Left cardiac atrium (tissue), 4 donors: ENCODE measurements at regions not wholly inside any gene's neighbourhood (a gene's known extent, or its start where the extent isn't known, plus 50 kb on each side); places are given as distances from the start of the nearest gene placed in this dataset.
A peak's percentile ranks its signal among the peaks of the same experiment; 100 is the strongest.

Experiments
- ATAC-seq, 2 donors: fragments of 200-7000 bp; cut with Tn5 transposase; one replicate each; pipeline ENCODE4 v1.9.1; 2020; ENCODE audit warnings: mild to moderate bottlenecking in 2 of 2, moderate library complexity in 2 of 2
- DNase-seq: peaks from one replicate; pipeline ENCODE4 v3.0.0-alpha.2; 2020
- intact Hi-C, 2 donors: fragments of 100-400 bp; cut with DNase I; formaldehyde crosslinking; loops; one replicate each; pipeline versions ENCODE4 v1.14.1 to v1.15.1; 2022 to 2023
- donor health status: DM: no; HTN: yes; CAD: no.
- donor health status: DM: no; HTN: yes; CAD: no; lungs with severe emphysema.
- donor health status: DM: yes; HTN: yes; CAD: no.
- donor health status: Dilated cardiomyopathy.

DNA sequence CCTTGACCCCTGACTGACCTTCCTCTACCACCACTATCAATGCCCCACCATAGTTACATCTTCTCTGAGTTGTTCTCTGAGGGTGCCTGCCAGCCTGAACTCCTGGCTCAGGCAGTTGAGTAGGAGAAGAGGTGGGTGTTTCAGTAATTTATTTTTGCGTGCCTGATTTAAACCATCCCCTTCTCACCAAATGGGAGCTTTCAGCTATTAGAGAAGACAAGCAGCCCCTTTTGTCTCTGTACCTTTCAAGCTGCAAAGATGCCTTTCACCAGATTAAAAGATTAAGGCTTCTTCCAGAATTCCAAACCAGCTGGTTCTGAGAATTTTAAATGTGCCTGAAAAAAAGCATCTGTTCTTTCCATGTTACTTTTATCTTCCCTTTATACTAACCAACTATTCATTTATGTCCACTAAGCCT lies 223.8 kb downstream of the FAM76B start:
- ATAC-seq = no peak
- intact Hi-C loops = no loop called here

GRCh38 chr11:95563859-95564258 lies 225.7 kb downstream of the FAM76B start:
- DNase-seq (no peak), ATAC-seq (peak in 1 of 2 donors; percentile 44)
- intact Hi-C loops = no loop called here

More for the DNA sequence above, 223.8 kb downstream of the FAM76B start:
- DNase-seq = no peak

DNA sequence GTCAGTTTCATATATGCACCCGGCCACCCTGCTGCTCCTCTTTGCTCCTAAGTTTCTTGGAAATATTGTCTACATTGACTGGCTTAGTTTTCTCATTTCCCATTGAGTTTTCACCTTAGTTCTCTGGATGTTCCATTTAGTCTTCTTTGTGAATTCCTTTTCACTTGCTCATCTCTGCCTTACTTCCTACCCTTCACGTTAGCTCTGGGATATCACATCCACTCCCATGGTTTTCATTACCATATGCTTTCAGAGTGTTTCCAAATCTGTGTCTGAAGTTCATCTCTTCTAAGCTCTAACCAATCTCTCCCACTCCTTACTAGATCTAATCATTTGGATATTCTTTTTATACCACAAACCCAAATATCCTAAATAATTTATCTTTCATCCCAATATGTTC lies 226.4 kb downstream of the FAM76B start:
- DNase-seq (no peak), ATAC-seq (no peak)
- intact Hi-C loops = no loop called here

- no peak for DNase-seq
- ATAC-seq = no peak
- intact Hi-C loops = no loop called here
These were observed 227.2 kb downstream of the FAM76B start for GRCh38 chr11:95562196-95562921.

- ATAC-seq = peak in 1 of 2 donors; percentile 27
- intact Hi-C loops = no loop called here
- no peak for DNase-seq
These were observed 229.7 kb downstream of the FAM76B start for GRCh38 chr11:95559899-95560298.

DNA sequence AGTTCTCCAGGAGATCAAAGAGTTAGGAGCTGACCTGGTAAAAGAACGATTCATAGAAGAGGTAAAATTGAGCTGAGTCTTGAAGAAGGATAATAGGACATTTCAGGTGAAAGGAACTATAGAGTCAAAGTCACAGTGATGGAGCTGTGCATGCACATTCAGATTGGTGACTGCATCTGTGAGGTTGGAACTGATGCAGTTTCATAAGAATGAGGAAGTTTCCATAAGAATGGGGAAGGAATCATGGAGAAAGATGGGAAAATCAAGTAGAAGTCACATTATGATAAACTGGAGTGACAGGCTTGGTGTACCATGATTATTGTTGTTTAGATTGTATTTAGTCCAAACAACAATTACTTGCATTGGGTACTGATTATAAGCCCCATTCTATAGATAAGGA lies 232.2 kb downstream of the FAM76B start:
- DNase-seq (no peak), ATAC-seq (no peak)
- intact Hi-C loops = no loop called here

- intact Hi-C loops = no loop called here
- ATAC-seq = no peak
- no peak for DNase-seq
These were observed 233.0 kb downstream of the FAM76B start for GRCh38 chr11:95556342-95557163.

DNA sequence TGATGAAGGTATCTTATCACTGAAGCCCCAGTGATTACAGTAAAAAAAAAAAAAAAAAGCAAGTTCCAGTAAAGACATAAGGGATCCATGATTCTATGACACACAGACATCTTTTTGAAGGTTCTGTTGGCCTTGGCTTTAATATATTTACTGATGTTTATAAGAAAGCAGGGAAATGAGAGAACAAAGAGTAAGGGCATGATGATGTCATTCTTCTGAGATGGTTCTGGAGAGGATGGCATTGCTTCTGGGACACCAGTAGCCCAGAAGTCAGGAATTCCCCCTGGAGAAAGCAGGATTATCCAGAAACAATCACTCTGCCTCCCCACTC lies 233.6 kb downstream of the FAM76B start:
- DNase-seq (no peak), ATAC-seq (no peak)
- intact Hi-C loops = no loop called here

DNA sequence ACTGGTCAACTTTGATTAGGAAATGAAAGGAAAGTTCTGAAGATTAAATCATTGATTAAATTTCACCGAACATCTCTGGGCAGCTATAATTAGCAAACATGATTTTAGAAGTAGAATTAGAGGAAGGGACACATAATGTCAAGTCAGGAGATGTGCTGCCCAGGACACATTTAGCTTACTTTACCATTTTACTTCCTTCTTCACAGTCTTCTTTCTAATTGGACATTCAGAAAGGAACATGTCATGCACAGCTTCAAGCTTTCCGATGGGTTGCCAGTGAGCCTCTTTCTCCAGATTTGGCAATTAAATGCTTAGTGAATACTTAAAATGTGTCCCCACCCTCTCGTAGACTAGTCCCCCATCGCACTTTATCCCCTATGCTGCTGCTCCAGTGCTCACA lies 234.7 kb downstream of the FAM76B start:
- ATAC-seq (no peak), DNase-seq (no peak)
- intact Hi-C loops = no loop called here

DNA sequence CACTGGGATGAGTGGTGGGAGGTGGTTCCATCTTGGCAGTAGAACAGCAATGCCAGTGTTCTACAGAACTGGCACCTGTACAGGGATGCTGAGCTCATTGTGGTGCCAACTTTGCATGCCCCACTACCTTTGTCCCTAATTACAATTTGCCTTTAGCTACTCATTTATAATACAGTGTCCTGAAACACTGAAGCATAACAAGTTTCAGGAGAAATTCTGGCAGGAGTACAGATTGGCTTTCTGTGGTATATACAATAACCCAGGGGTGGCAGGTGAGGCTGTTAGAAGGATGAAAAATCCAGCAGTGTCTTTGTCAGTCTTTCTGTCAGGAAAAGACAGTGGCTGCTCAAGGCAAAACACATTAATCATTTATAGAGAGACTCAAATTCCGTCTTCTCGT lies 240.3 kb downstream of the FAM76B start:
- DNase-seq = no peak
- intact Hi-C loops = no loop called here
- no peak for ATAC-seq

GRCh38 chr11:95548416-95548815 lies 241.2 kb downstream of the FAM76B start:
- ATAC-seq (no peak), DNase-seq (no peak)
- intact Hi-C loops = no loop called here

GRCh38 chr11:95547976-95548375 lies 241.6 kb downstream of the FAM76B start:
- intact Hi-C loops = no loop called here
- ATAC-seq = no peak
- no peak for DNase-seq

- ATAC-seq (no peak), DNase-seq (no peak)
- intact Hi-C loops = no loop called here
These were observed 242.4 kb downstream of the FAM76B start for GRCh38 chr11:95547186-95547585.

GRCh38 chr11:95545116-95545875 lies 244.3 kb downstream of the FAM76B start:
- DNase-seq (no peak), ATAC-seq (no peak)
- intact Hi-C loops = no loop called here

GRCh38 chr11:95544095-95544856 lies 245.3 kb downstream of the FAM76B start:
- no peak for ATAC-seq
- intact Hi-C loops = no loop called here
- no peak for DNase-seq

- intact Hi-C loops = no loop called here
- DNase-seq (no peak), ATAC-seq (no peak)
These were observed 246.6 kb downstream of the FAM76B start for GRCh38 chr11:95542868-95543551.

DNA sequence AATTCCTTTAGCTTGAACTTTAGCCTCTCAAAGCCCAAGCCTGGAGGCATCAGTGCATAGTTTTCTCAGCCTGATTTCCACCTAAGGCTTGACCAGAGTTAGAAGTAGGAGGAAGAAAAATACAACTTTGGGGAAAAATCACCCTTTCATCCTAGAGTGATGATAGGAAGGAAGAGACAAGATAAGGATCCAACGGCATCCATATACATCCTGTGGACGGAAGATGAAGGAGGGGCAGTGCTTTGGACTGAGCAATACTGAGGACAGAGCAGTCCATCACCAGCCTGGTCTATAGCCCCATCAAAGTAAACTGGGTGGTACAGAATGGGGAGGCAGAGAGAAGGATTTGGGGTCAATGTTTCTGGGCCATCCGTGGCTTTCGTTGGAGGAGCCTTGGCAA lies 247.9 kb downstream of the FAM76B start:
- DNase-seq = no peak
- intact Hi-C loops = no loop called here
- no peak for ATAC-seq

DNA sequence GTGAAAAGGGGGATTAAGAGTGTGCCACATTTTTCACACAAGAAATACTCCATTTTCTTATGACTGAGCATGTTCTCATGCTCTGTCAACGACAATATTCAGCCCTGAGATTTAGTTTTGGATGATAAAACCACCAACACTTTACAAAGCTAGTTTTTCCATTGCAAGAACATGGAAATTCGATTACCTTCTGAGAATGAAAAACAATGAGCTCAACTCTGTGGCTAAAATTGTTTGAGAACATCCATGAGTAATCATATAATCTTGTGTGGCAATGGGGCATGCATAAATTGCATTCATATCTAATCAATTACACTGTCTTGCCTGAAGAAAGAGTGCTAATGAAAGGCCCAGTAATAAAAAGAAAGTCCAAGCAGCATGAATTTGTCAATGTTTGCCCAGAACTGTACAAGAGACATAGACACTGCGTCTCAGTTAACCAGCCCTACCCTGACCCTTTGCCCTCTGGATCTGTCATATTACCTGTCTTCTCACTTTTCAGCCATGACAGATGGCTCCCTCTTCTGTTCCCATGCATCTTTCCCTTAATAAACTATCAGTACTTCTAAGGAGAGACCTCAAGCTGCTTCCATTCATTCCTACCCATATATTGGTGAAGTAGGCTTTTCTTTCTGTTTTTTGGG lies 253.4 kb downstream of the FAM76B start:
- intact Hi-C loops = no loop called here
- no peak for DNase-seq
- ATAC-seq = no peak
